SK-N-MC (cell line): ENCODE measurements at regions not wholly inside any gene's neighbourhood (a gene's known extent, or its start where the extent isn't known, plus 50 kb on each side); places are given as distances from the start of the nearest gene placed in this dataset.
"Not testable (repeated sequence)": the region's sequence is repeated elsewhere in the genome, so short reads cannot be mapped to it uniquely, and the experiment has no call there.

Source experiments
- EZH2 ChIP-seq: fragments of 200-600 bp; sonication (generic); IDR thresholded peaks from one replicate; pipeline ENCODE4 v1.6.1; 2017; ENCODE audit warnings: antibody characterized with exemption
- POLR2AphosphoS5 ChIP-seq: IDR thresholded peaks from 2 replicates; pipeline ENCODE4 v1.6.1; 2012; ENCODE audit warnings: mild to moderate bottlenecking, low read depth, low read length, borderline replicate concordance

DNA sequence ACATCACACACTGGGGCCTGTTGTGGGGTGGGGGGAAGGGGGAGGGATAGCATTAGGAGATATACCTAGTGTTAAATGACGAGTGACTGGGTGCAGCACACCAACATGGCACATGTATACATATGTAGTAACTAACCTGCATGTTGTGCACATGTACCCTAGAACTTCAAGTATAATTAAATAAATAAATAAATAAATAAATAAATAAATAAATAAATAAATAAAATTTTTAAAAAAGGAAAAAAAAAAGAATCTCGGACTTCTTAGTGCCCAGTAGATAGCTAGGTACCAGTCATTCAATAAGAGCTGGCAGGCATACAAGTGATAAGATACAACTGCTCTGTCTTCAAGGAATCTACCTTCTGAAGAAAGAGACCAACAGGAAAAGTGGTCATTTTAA is 287.6 kb upstream of the PPARGC1A start:
- TF ChIP-seq POLR2AphosphoS5, EZH2: not testable (repeated sequence)
